ELR (cell line): ENCODE measurements at regions not wholly inside any gene's neighbourhood (a gene's known extent, or its start where the extent isn't known, plus 50 kb on each side); places are given as distances from the start of the nearest gene placed in this dataset.
"Not testable (repeated sequence)": the region's sequence is repeated elsewhere in the genome, so short reads cannot be mapped to it uniquely, and the experiment has no call there.

Experiments used
- DNase-seq: peaks from one replicate; pipeline ENCODE4 v3.0.0-alpha.2; 2015; ENCODE audit warnings: low read depth

GRCh38 chr6:165008971-165009370, 300.4 kb downstream of the C6orf118 start:
- no peak for DNase-seq

- DNase-seq, result no peak
Measured at GRCh38 chr6:165002866-165003265, 306.5 kb downstream of the C6orf118 start.

- DNase-seq, result no peak
Measured at GRCh38 chr6:165002358-165002757, 307.0 kb downstream of the C6orf118 start.

GRCh38 chr6:165001502-165002157, 307.8 kb downstream of the C6orf118 start:
- DNase-seq, result no peak

GRCh38 chr6:164998297-164998696, 311.1 kb downstream of the C6orf118 start:
- no peak for DNase-seq

GRCh38 chr6:164996838-164997237, 312.6 kb downstream of the C6orf118 start:
- DNase-seq, result no peak

GRCh38 chr6:164991573-164991972, 317.8 kb downstream of the C6orf118 start:
- DNase-seq, result no peak

GRCh38 chr6:164990901-164991300, 318.5 kb downstream of the C6orf118 start:
- no peak for DNase-seq

GRCh38 chr6:164982389-164982788, 327.0 kb downstream of the C6orf118 start:
- DNase-seq, result no peak

GRCh38 chr6:164967102-164967501, 342.3 kb downstream of the C6orf118 start:
- no peak for DNase-seq

- DNase-seq, result no peak
Measured at GRCh38 chr6:164962805-164963204, 346.6 kb downstream of the C6orf118 start.

GRCh38 chr6:164947164-164947563, 362.2 kb downstream of the C6orf118 start:
- DNase-seq, result no peak

GRCh38 chr6:164942271-164942670, 367.1 kb downstream of the C6orf118 start:
- no peak for DNase-seq

GRCh38 chr6:164933238-164933794, 376.1 kb downstream of the C6orf118 start:
- not testable (repeated sequence) for DNase-seq

- DNase-seq, result no peak
Measured at GRCh38 chr6:164929408-164929977, 379.9 kb downstream of the C6orf118 start.

GRCh38 chr6:164928728-164929407, 380.5 kb downstream of the C6orf118 start:
- no peak for DNase-seq

- no peak for DNase-seq
Measured at GRCh38 chr6:164928057-164928727, 381.2 kb downstream of the C6orf118 start.

- peak; percentile 44 for DNase-seq
Measured at GRCh38 chr6:164927288-164928056, 381.9 kb downstream of the C6orf118 start.

- DNase-seq, result no peak
Measured at GRCh38 chr6:164926686-164927085, 382.7 kb downstream of the C6orf118 start.

GRCh38 chr6:164925681-164926530, 383.5 kb downstream of the C6orf118 start:
- no peak for DNase-seq

GRCh38 chr6:164924674-164925073, 384.7 kb downstream of the C6orf118 start:
- DNase-seq, result no peak
